Neuronal stem cell (in vitro differentiated cells): ENCODE measurements at regions not wholly inside any gene's neighbourhood (a gene's known extent, or its start where the extent isn't known, plus 50 kb on each side); places are given as distances from the start of the nearest gene placed in this dataset.

ENCODE experiments used
- DNase-seq: peaks from one replicate; pipeline ENCODE4 v3.0.0-alpha.2; 2013; ENCODE audit warnings: low spot score
- H2AFZ ChIP-seq: one replicate; pipeline ENCODE4 v1.6.1; 2013; ENCODE audit warnings: mild to moderate bottlenecking, low read length, inconsistent platforms
- H2AK5ac ChIP-seq: 2 replicates; pipeline ENCODE4 v1.6.1; 2013; ENCODE audit warnings: low read depth, mild to moderate bottlenecking, inconsistent platforms, low read length, moderate library complexity, mixed read lengths
- H2BK120ac ChIP-seq: 2 replicates; pipeline ENCODE4 v1.6.1; 2013; ENCODE audit warnings: low read depth, mild to moderate bottlenecking, inconsistent platforms, low read length, moderate library complexity, mixed read lengths
- H2BK12ac ChIP-seq: one replicate; pipeline ENCODE4 v1.6.1; 2013; ENCODE audit warnings: low read length, inconsistent platforms
- H2BK15ac ChIP-seq: 2 replicates; pipeline ENCODE4 v1.6.1; 2013; ENCODE audit warnings: mild to moderate bottlenecking, low read length, inconsistent platforms, mixed read lengths
- H2BK5ac ChIP-seq: one replicate; pipeline ENCODE4 v1.6.1; 2013; ENCODE audit warnings: inconsistent platforms, mild to moderate bottlenecking, low read length, moderate library complexity
- H3K14ac ChIP-seq: one replicate; pipeline ENCODE4 v1.6.1; 2013; ENCODE audit warnings: low read length, inconsistent platforms
- H3K18ac ChIP-seq: 2 replicates; pipeline ENCODE4 v1.6.1; 2013; ENCODE audit warnings: low read length, inconsistent platforms
- H3K23ac ChIP-seq: 2 replicates; pipeline ENCODE4 v1.6.1; 2013; ENCODE audit warnings: low read depth, mild to moderate bottlenecking, mixed read lengths, low read length, inconsistent platforms; ENCODE audit not compliant: poor library complexity
- H3K27ac ChIP-seq: replicated peaks from 3 replicates; pipeline ENCODE4 v1.5.1; 2013; ENCODE audit warnings: low read length, inconsistent platforms
- H3K27me3 ChIP-seq, 3 experiments: 2 replicates each; pipeline ENCODE4 v1.6.1; 2013; ENCODE audit warnings: low read length in 3 of 3, mild to moderate bottlenecking in 2 of 3, inconsistent platforms in 1 of 3, low read depth in 1 of 3, mixed read lengths in 1 of 3, moderate library complexity in 1 of 3; ENCODE audit not compliant: control insufficient read depth in 3 of 3, insufficient read depth in 3 of 3
- H3K36me3 ChIP-seq, 2 donors: replicated peaks in 1 of 2; 2 replicates each; pipeline ENCODE4 v1.6.1; 2013; ENCODE audit warnings: low read length in 2 of 2; ENCODE audit not compliant: control insufficient read depth in 2 of 2, insufficient read depth in 2 of 2
- H3K4ac ChIP-seq: 2 replicates; pipeline ENCODE4 v1.6.1; 2013; ENCODE audit warnings: inconsistent platforms, mild to moderate bottlenecking, low read length, moderate library complexity
- H3K4me1 ChIP-seq, 2 donors: 1 replicate in 1 of 2; 2 replicates in 1 of 2; pipeline ENCODE4 v1.6.1; 2013; ENCODE audit warnings: low read length in 2 of 2, low read depth in 1 of 2; ENCODE audit not compliant: control insufficient read depth in 2 of 2, insufficient read depth in 1 of 2
- H3K4me2 ChIP-seq: one replicate; pipeline ENCODE4 v1.6.1; 2013; ENCODE audit warnings: mild to moderate bottlenecking, low read length, inconsistent platforms; ENCODE audit not compliant: insufficient read depth, poor library complexity, severe bottlenecking
- H3K4me3 ChIP-seq, 2 donors: 2 replicates each; pipeline ENCODE4 v1.5.1; 2013; ENCODE audit warnings: low read length in 2 of 2, mild to moderate bottlenecking in 2 of 2, inconsistent platforms in 1 of 2, moderate library complexity in 1 of 2
- H3K79me1 ChIP-seq: one replicate; pipeline ENCODE4 v1.6.1; 2013; ENCODE audit warnings: low read depth, mild to moderate bottlenecking, inconsistent platforms, low read length, moderate library complexity
- H3K9ac ChIP-seq: one replicate; pipeline ENCODE4 v1.6.1; 2013; ENCODE audit warnings: mild to moderate bottlenecking, low read depth, low read length, inconsistent platforms; ENCODE audit not compliant: poor library complexity
- H3K9me3 ChIP-seq, 2 donors: replicated peaks in 1 of 2; 2 replicates each; pipeline versions ENCODE3 to v1.6.1; 2013; ENCODE audit warnings: low read length in 2 of 2, mild to moderate bottlenecking in 2 of 2, inconsistent platforms in 1 of 2, low read depth in 1 of 2, mixed read lengths in 1 of 2, moderate library complexity in 1 of 2; ENCODE audit not compliant: control insufficient read depth in 2 of 2, insufficient read depth in 1 of 2
- H4K8ac ChIP-seq: one replicate; pipeline ENCODE4 v1.6.1; 2013; ENCODE audit warnings: low read depth, mild to moderate bottlenecking, inconsistent platforms, low read length, moderate library complexity
- H4K91ac ChIP-seq: one replicate; pipeline ENCODE4 v1.6.1; 2013; ENCODE audit warnings: low read length, low read depth, mild to moderate bottlenecking, inconsistent platforms; ENCODE audit not compliant: poor library complexity
- WGBS, 2 donors: extraction: QIAGEN DNeasy Blood & Tissue Kit; methylation state at CpG; one replicate each; pipeline ENCODE4 v1.1.7; 2013; ENCODE audit warnings: missing lambda C conversion rate in 2 of 2, mixed read lengths in 1 of 2; ENCODE audit not compliant: insufficient read length in 2 of 2, insufficient replicate concordance in 1 of 2; ENCODE audit errors: extremely low coverage in 2 of 2; 5-methylcytosine and 5-hydroxymethylcytosine counted together

- Histone ChIP-seq H2AFZ (no peak overlapping the region), H4K8ac (no peak overlapping the region), H3K23ac (no peak overlapping the region), H3K4me1 (peaks cover 0 to 7% of the 10 kb centered on the region in 2 donors), H3K27ac (no peak overlapping the region), H3K4me2 (no peak overlapping the region), H3K9me3 (no peaks in the 10 kb centered on the region), H3K79me1 (no peaks in the 10 kb centered on the region), H2BK15ac (no peak overlapping the region), H3K4ac (no peak overlapping the region), H3K36me3 (no peaks in the 10 kb centered on the region), H2BK5ac (no peak overlapping the region), H4K91ac (no peak overlapping the region), H3K27me3 (no peaks in the 10 kb centered on the region), H3K18ac (no peak overlapping the region), H2AK5ac (no peak overlapping the region), H3K14ac (no peak overlapping the region), H2BK12ac (no peak overlapping the region), H2BK120ac (no peak overlapping the region), H3K4me3 (no peak overlapping the region), H3K9ac (no peak overlapping the region)
- DNase-seq, result no peak
- WGBS, 2 donors, result no CpG with 5 or more reads among the region's 3 CpGs
Observed at GRCh38 chr17:33661975-33662374, 368.9 kb upstream of the ASIC2 start.

- H3K79me1 ChIP-seq, result no peaks in the 10 kb centered on the region
- no peak overlapping the region for H4K8ac ChIP-seq
- no peaks in the 10 kb centered on the region for H3K36me3 ChIP-seq
- no peak overlapping the region for H3K4me3 ChIP-seq
- no peak for DNase-seq
- no peak overlapping the region for H2BK15ac ChIP-seq
- no peak overlapping the region for H2AK5ac ChIP-seq
- H3K27me3 ChIP-seq, result no peaks in the 10 kb centered on the region
- H2BK12ac ChIP-seq, result no peak overlapping the region
- H2BK5ac ChIP-seq, result no peak overlapping the region
- no peak overlapping the region for H3K23ac ChIP-seq
- H3K4ac ChIP-seq, result no peak overlapping the region
- H3K9ac ChIP-seq, result no peak overlapping the region
- whole genome bisulfite sequencing, 2 donors, result no CpG with 5 or more reads among the region's 8 CpGs
- H3K4me2 ChIP-seq, result no peak overlapping the region
- no peak overlapping the region for H3K18ac ChIP-seq
- H3K14ac ChIP-seq, result no peak overlapping the region
- H4K91ac ChIP-seq, result no peak overlapping the region
- no peaks in the 10 kb centered on the region for H3K9me3 ChIP-seq
- H2BK120ac ChIP-seq, result no peak overlapping the region
- no peak overlapping the region for H3K27ac ChIP-seq
- no peaks in the 10 kb centered on the region for H3K4me1 ChIP-seq
- no peak overlapping the region for H2AFZ ChIP-seq
Observed at GRCh38 chr17:33664116-33664840, 371.2 kb upstream of the ASIC2 start.

- no peak overlapping the region for H3K23ac ChIP-seq
- H4K91ac ChIP-seq, result no peak overlapping the region
- no peak overlapping the region for H3K27ac ChIP-seq
- H2AK5ac ChIP-seq, result no peak overlapping the region
- no peaks in the 10 kb centered on the region for H3K9me3 ChIP-seq
- no peak overlapping the region for H4K8ac ChIP-seq
- WGBS, 2 donors, result no CpG with 5 or more reads among the region's 12 CpGs
- H2AFZ ChIP-seq, result no peak overlapping the region
- H3K4me3 ChIP-seq, result no peak overlapping the region
- no peaks in the 10 kb centered on the region for H3K4me1 ChIP-seq
- H3K27me3 ChIP-seq, result no peaks in the 10 kb centered on the region
- no peak overlapping the region for H3K4ac ChIP-seq
- H2BK120ac ChIP-seq, result no peak overlapping the region
- no peak overlapping the region for H3K9ac ChIP-seq
- no peak for DNase-seq
- no peak overlapping the region for H3K14ac ChIP-seq
- H2BK12ac ChIP-seq, result no peak overlapping the region
- no peak overlapping the region for H3K4me2 ChIP-seq
- no peak overlapping the region for H2BK5ac ChIP-seq
- no peaks in the 10 kb centered on the region for H3K36me3 ChIP-seq
- no peaks in the 10 kb centered on the region for H3K79me1 ChIP-seq
- H3K18ac ChIP-seq, result no peak overlapping the region
- H2BK15ac ChIP-seq, result no peak overlapping the region
Observed at GRCh38 chr17:33667052-33667509, 374.0 kb upstream of the ASIC2 start.

- Histone ChIP-seq H3K4ac (no peak overlapping the region), H3K14ac (no peak overlapping the region), H3K18ac (no peak overlapping the region), H4K91ac (no peak overlapping the region), H2BK15ac (no peak overlapping the region), H3K79me1 (no peaks in the 10 kb centered on the region), H3K9me3 (no peaks in the 10 kb centered on the region), H3K9ac (no peak overlapping the region), H3K27me3 (no peaks in the 10 kb centered on the region), H3K23ac (no peak overlapping the region), H2BK5ac (no peak overlapping the region), H2BK12ac (no peak overlapping the region), H2AK5ac (no peak overlapping the region), H3K4me3 (no peak overlapping the region), H2AFZ (no peak overlapping the region), H3K4me2 (no peak overlapping the region), H2BK120ac (no peak overlapping the region), H3K27ac (no peak overlapping the region), H4K8ac (no peak overlapping the region), H3K4me1 (no peaks in the 10 kb centered on the region), H3K36me3 (no peaks in the 10 kb centered on the region)
- DNase-seq, result no peak
- WGBS, 2 donors, result no CpG with 5 or more reads among the region's 4 CpGs
Observed at GRCh38 chr17:33667671-33668070, 374.6 kb upstream of the ASIC2 start.
